OCI-LY3 (cell line): ENCODE measurements at regions not wholly inside any gene's neighbourhood (a gene's known extent, or its start where the extent isn't known, plus 50 kb on each side); places are given as distances from the start of the nearest gene placed in this dataset.

Experiments used
- CTCF ChIP-seq: fragments of 200-600, 300-600 bp; sonication (generic); IDR thresholded peaks from 2 replicates; pipeline ENCODE4 v1.5.1; 2014; ENCODE audit warnings: antibody characterized with exemption, low read length, low read depth
- EZH2phosphoT487 ChIP-seq: fragments of 200-600 bp; shearing (Covaris generic); IDR thresholded peaks from 2 replicates; pipeline ENCODE4 v1.6.1; 2018; ENCODE audit warnings: antibody characterized with exemption, mixed run types, low read depth

DNA sequence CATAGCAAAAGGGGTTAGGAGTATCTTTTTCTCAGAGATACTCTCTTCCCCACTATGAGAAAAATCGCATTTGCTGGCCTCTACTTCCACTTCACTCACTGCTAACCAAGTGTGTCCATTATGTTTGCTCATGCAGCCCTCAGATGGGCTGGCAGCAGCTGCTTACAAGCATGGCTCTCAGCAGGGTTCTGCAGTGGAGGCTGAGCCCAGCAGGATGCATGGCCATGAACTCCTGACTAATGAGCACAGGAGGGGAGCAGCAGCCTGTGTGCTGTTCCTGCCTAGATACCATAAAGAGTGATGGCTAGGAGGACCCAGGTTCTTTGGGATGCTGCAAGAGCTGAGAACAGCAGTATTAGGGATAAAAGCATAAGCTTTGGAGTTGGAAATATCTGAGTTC, 316.9 kb upstream of the THSD7B start:
- TF ChIP-seq CTCF (no peak), EZH2phosphoT487 (no peak)
